CD4-positive, alpha-beta T cell treated with Interleukin-6 for 4 hours (primary cell): ENCODE measurements at regions not wholly inside any gene's neighbourhood (a gene's known extent, or its start where the extent isn't known, plus 50 kb on each side); places are given as distances from the start of the nearest gene placed in this dataset.
"Not testable (repeated sequence)": the region's sequence is repeated elsewhere in the genome, so short reads cannot be mapped to it uniquely, and the experiment has no call there.

Source experiments
- DNase-seq: peaks from one replicate; pipeline ENCODE4 v3.0.0-alpha.2; 2020; ENCODE audit warnings: mixed read lengths

- no peak for DNase-seq
Measured at GRCh38 chr7:9082203-9082602, 648.8 kb downstream of the NXPH1 start.

- DNase-seq = no peak
Measured at GRCh38 chr7:9083837-9084236, 650.4 kb downstream of the NXPH1 start.

- no peak for DNase-seq
Measured at GRCh38 chr7:9091282-9091681, 657.9 kb downstream of the NXPH1 start.

GRCh38 chr7:9097565-9098060 is 664.2 kb downstream of the NXPH1 start:
- DNase-seq = no peak

- DNase-seq = no peak
Measured at GRCh38 chr7:9100289-9100688, 666.9 kb downstream of the NXPH1 start.

DNA sequence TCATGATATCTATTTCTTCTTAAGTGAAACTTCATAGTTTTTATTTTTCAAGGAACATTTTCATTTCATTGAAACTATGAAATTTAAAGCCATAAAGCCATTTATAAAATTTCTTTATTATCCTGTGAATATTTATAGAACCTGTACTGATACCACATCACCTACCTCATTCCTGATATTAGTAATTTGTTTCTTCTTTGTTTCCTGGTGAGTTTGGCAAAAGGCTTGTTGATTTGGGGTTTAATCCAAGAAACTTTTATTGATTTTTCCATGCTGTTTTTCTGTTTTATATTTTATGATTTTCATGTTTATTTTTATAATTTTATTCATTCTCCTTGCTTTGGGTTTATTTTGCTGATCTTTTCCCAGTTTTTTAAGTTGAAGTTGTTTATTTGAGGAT is 669.4 kb downstream of the NXPH1 start:
- DNase-seq = no peak

DNA sequence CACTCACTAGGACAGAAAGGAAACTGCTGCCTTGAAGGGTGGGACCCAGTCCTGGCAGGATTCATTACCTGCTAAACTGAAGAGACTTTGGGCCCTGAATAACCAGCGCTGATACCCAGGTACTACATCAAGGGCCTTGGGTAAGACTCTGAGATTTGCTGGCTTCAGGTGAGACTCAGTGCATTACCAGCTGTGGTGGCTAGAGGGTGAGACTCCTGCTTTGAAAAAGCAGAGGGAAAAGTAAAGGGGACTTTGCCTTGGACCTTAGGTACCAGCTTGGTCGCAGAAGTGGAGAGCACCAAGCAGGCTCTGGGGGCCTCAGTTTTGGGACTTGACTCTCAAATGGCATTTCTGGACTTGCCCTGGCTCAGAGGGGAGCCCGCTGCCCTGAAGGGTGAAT is 673.3 kb downstream of the NXPH1 start:
- no peak for DNase-seq

- no peak for DNase-seq
Measured at GRCh38 chr7:9120331-9120730, 686.9 kb downstream of the NXPH1 start.

DNA sequence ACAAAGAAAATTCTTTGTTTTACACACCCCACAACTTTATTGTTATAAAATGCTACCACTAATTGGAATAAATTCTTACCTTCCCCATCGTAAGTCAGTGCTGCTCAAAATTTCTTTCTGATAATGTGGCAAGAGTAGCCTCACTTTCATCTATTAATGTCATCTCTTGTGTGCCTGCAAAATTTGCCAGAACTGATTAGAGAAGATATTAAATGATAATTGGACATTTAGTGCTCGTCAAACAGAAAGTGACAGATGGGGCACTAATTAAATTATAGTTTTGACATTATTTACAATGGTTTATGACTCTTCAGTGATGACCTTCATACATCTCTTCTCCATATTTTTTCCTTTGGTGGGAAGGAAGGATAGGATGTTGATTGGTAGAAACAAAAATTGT is 690.9 kb downstream of the NXPH1 start:
- no peak for DNase-seq

DNA sequence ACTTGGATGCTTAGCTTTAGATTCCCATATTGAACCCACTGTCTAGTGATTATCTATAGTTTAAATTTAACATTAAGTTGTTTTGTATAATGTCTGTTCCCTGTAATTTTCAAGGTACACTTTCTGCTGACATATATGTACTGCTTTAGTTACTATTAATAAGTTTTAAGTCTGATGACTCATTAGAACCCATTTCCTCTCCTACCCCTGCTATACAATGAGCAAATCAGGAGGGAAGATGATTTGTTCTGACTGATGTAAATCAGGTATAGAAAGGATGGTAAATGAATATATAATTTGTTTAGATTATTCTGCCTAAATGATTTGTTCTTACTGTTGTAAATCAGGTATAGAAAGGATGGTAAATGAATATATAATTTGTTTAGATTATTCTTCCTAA is 691.8 kb downstream of the NXPH1 start:
- DNase-seq = no peak

GRCh38 chr7:9127901-9128300 is 694.5 kb downstream of the NXPH1 start:
- DNase-seq = no peak

DNA sequence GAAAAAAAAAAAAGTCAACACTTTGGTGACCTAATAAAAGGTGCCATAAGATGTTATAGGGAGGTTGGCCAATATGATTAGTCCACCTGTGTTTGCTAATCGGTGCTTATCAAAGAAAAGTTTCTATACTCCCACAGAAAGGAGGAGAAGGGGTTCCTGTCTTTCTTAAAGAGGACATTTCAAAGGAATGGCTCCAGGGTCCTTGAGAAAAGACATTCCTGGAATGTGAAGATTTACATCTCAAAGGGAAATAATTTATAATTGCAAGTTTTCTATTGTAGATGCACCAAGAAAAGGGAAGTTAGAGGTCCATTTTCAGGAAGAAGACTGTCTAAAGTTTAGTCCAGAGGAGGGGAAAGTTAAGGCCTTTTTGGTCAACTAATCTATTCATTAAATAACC is 715.3 kb downstream of the NXPH1 start:
- DNase-seq = no peak

DNA sequence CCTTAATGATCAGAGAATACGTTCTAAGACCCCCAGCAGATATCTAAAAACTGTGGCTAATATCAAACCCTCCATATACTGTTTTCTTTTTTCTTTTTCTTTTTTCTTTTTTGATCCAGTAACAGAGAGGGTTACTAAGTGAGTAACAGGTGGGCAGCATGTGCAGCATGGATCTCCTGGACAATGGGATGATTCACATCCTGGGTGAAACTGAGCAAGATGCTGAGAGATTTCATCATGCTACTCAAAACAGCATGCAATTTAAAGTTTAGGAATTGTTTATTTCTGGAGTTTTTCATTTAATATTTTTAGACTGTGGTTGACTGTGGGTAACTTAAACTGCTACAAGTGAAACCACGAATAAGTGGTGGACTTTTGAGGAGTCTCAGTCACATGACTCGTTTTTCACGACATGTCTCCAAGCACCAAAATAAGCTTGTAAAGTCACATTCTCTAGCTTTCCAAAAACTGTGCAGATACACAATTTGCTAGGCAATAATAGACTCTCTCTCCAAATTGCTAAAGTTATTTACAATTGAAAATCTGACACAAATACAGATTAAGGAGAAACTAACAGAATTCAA is 716.2 kb downstream of the NXPH1 start:
- no peak for DNase-seq

GRCh38 chr7:9163691-9164090 is 730.3 kb downstream of the NXPH1 start:
- DNase-seq = not testable (repeated sequence)

DNA sequence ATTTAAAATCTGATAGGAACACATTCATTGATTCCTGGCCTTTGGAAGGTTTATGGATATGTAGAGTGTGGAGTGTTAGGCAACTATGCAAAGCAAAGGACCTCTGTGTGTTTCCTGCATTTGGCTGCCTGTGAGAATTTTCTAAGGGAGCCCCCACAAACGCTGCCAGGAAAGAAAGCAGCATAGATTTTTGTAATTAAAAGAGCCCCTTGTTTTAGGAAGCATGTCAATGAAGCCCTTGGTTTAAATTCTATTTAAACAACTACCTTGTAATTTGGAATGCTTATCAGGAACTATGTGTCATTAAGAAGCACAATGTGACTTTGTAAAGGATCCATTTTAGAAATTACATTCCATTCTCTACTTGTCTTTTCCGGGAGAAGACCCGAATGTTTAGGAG is 742.5 kb downstream of the NXPH1 start:
- DNase-seq = no peak

GRCh38 chr7:9181356-9181755 is 747.9 kb downstream of the NXPH1 start:
- no peak for DNase-seq

- DNase-seq = no peak
Measured at GRCh38 chr7:9186730-9187129, 753.3 kb downstream of the NXPH1 start.

DNA sequence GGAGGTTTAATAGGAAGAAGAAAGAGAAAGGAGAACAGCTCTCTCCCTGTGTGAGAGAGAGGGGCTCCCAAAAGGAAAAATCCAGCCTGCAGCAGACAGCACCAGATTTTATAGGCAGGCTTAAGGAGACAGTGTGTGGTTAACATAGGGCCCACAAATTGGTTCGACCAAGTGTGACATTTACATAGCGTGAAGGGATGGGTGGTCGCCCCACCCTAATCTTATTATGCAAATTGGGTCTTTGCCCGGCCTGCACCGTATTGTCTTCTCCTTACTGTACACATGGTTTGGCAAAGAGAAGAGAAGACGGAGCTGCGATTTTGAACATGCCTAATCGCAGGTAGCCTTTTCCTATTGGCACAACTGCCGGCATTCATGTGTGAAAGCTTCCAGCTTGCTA is 756.3 kb downstream of the NXPH1 start:
- DNase-seq = no peak

DNA sequence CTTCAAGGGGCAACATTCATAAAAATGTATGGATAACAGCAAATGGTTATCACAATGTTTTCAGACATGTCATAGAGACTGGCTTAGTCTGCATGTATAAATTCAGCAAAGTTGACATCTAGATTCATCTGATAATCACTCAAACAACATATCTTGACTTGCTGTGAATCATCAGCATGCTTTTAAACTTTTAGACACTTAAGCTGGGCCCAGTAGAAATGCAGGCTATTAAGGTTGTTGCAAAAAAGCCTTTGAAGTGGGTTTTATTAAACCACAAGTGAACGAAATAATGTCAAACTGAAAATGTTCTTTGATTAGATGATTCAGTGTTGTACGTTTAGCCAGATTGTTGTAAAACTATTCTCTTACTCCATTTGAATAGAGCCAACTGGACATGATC is 759.6 kb downstream of the NXPH1 start:
- no peak for DNase-seq

DNA sequence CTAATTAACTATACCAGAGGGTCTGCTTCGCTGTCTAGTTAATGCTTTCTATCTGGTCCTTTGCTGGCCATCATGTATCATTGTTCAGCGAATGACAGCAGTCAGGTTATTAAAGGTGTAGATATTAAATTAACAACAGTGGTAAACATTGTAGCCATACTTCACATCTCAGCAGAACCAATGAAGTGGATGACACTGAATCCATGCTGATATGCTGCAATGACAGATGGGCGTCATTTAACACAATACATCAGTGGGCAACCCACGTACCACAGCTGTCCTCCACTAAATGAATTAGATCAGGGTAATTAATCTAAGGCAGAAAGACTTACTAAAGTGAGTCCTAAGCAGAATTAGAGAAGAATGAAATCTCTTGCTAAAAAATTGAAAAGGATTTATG is 767.2 kb downstream of the NXPH1 start:
- DNase-seq = no peak

- DNase-seq = no peak
Measured at GRCh38 chr7:9201928-9202327, 768.5 kb downstream of the NXPH1 start.

- no peak for DNase-seq
Measured at GRCh38 chr7:9204571-9204970, 771.2 kb downstream of the NXPH1 start.

DNA sequence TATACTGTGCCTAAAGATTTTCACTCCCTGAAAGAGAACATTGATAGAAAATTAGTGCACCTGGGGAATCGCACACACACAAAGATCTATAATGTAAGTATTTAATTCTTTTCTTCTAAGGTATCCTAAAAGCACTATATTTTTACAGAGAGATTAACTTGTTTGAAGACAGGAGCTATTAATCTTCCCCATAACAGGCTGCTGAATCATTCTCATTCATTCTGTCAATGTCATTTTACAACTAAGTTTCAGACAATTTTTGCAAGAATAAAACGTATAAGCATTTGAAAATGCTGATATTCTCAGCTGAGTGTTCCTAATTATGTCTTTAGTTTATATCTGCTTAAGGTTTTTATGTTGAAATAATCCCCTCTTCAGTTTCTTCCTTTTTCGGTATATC is 776.7 kb downstream of the NXPH1 start:
- DNase-seq = no peak

- DNase-seq = no peak
Measured at GRCh38 chr7:9217204-9217603, 783.8 kb downstream of the NXPH1 start.

- DNase-seq = no peak
Measured at GRCh38 chr7:9226500-9226899, 793.1 kb downstream of the NXPH1 start.
